CD14-positive monocyte (primary cell): ENCODE measurements at regions not wholly inside any gene's neighbourhood (a gene's known extent, or its start where the extent isn't known, plus 50 kb on each side); places are given as distances from the start of the nearest gene placed in this dataset.
"Not testable (repeated sequence)": the region's sequence is repeated elsewhere in the genome, so short reads cannot be mapped to it uniquely, and the experiment has no call there.

Source experiments
- DNase-seq, 3 donors: peaks; one replicate each; pipeline ENCODE4 v3.0.0-alpha.2; 2011 to 2022
- H2AFZ ChIP-seq: 2 replicates; pipeline ENCODE4 v1.6.0; 2012; ENCODE audit warnings: mild to moderate bottlenecking, low read depth, low read length, inconsistent platforms; ENCODE audit not compliant: insufficient read depth, poor library complexity, severe bottlenecking
- H3K27ac ChIP-seq, 2 donors: 1 replicate in 1 of 2; 2 replicates in 1 of 2; pipeline ENCODE4 v1.5.1; 2012 to 2013; ENCODE audit warnings: low read length in 2 of 2, control low read depth in 1 of 2, inconsistent platforms in 1 of 2, low read depth in 1 of 2, mild to moderate bottlenecking in 1 of 2
- H3K27me3 ChIP-seq, 2 donors: one replicate each; pipeline versions ENCODE4 v1.6.0 to v1.6.1; 2011 to 2013; ENCODE audit warnings: low read length in 2 of 2; ENCODE audit not compliant: control insufficient read depth in 2 of 2, insufficient read depth in 2 of 2
- H3K36me3 ChIP-seq, 2 donors: replicated peaks in 1 of 2; 1 replicate in 1 of 2; 2 replicates in 1 of 2; pipeline versions ENCODE4 v1.5.1 to v1.6.1; 2012 to 2013; ENCODE audit warnings: low read length in 2 of 2, control low read depth in 1 of 2, inconsistent platforms in 1 of 2, mild to moderate bottlenecking in 1 of 2; ENCODE audit not compliant: insufficient read depth in 2 of 2, control insufficient read depth in 1 of 2
- H3K4me1 ChIP-seq, 2 donors: 1 replicate in 1 of 2; 2 replicates in 1 of 2; pipeline versions ENCODE4 v1.5.1 to v1.6.1; 2012 to 2013; ENCODE audit warnings: low read length in 2 of 2, control low read depth in 1 of 2, inconsistent platforms in 1 of 2, mild to moderate bottlenecking in 1 of 2, moderate library complexity in 1 of 2; ENCODE audit not compliant: insufficient read depth in 2 of 2, control insufficient read depth in 1 of 2
- H3K4me2 ChIP-seq: replicated peaks from 2 replicates; pipeline ENCODE3; 2012; ENCODE audit warnings: low read length, moderate library complexity, mild to moderate bottlenecking; ENCODE audit not compliant: poor library complexity, severe bottlenecking; ENCODE audit errors: extremely low read depth
- H3K4me3 ChIP-seq, 3 experiments: fragments of 200-600 bp in 1 of 3; sonication (generic) in 1 of 3; replicated peaks in 1 of 3; 1 replicate in 2 of 3; 2 replicates in 1 of 3; pipeline ENCODE4 v1.5.1; 2011 to 2013; ENCODE audit warnings: low read length in 3 of 3, mild to moderate bottlenecking in 3 of 3, control low read depth in 2 of 3, low read depth in 2 of 3, inconsistent platforms in 1 of 3, moderate library complexity in 1 of 3
- H3K79me2 ChIP-seq: 2 replicates; pipeline ENCODE4 v1.6.0; 2012; ENCODE audit warnings: mild to moderate bottlenecking, control low read depth, inconsistent platforms, low read length, moderate library complexity; ENCODE audit not compliant: insufficient read depth
- H3K9ac ChIP-seq: 2 replicates; pipeline ENCODE4 v1.6.0; 2017; ENCODE audit warnings: low read length, mild to moderate bottlenecking; ENCODE audit not compliant: insufficient read depth, poor library complexity, severe bottlenecking
- H3K9me3 ChIP-seq, 2 donors: replicated peaks in 1 of 2; 1 replicate in 1 of 2; 2 replicates in 1 of 2; pipeline versions ENCODE4 v1.5.1 to v1.6.1; 2012 to 2013; ENCODE audit warnings: low read length in 2 of 2, control low read depth in 1 of 2; ENCODE audit not compliant: control insufficient read depth in 1 of 2, insufficient read depth in 1 of 2
- H4K20me1 ChIP-seq: 2 replicates; pipeline ENCODE4 v1.6.0; 2012; ENCODE audit warnings: mild to moderate bottlenecking, low read length, control low read depth, moderate library complexity; ENCODE audit not compliant: insufficient read depth
- H3K27ac Mint-ChIP-seq, 7 donors: one replicate each; pipeline ENCODE4 v1.8.0; 2020; ENCODE audit warnings: mild to moderate bottlenecking in 7 of 7, mixed read lengths in 7 of 7, moderate library complexity in 6 of 7, inconsistent platforms in 2 of 7
- H3K27me3 Mint-ChIP-seq, 3 donors: one replicate each; pipeline ENCODE4 v1.8.0; 2021 to 2022; ENCODE audit warnings: low read depth in 3 of 3, mild to moderate bottlenecking in 3 of 3, mixed read lengths in 3 of 3, moderate library complexity in 3 of 3, inconsistent platforms in 1 of 3
- H3K36me3 Mint-ChIP-seq, 2 donors: one replicate each; pipeline ENCODE4 v1.8.0; 2020; ENCODE audit warnings: mixed read lengths in 2 of 2, inconsistent platforms in 1 of 2, mild to moderate bottlenecking in 1 of 2
- H3K4me1 Mint-ChIP-seq: one replicate; pipeline ENCODE4 v1.8.0; 2020; ENCODE audit warnings: mild to moderate bottlenecking, mixed read lengths
- H3K4me3 Mint-ChIP-seq, 2 donors: one replicate each; pipeline ENCODE4 v1.8.0; 2020; ENCODE audit warnings: mild to moderate bottlenecking in 2 of 2, mixed read lengths in 2 of 2, moderate library complexity in 1 of 2
- H3K9me3 Mint-ChIP-seq, 7 donors: one replicate each; pipeline ENCODE4 v1.8.0; 2020 to 2022; ENCODE audit warnings: mixed read lengths in 7 of 7, mild to moderate bottlenecking in 6 of 7, moderate library complexity in 6 of 7, inconsistent platforms in 2 of 7
- CTCF ChIP-seq: fragments of 200-600 bp; IDR thresholded peaks from one replicate; pipeline ENCODE4 v1.8.0; 2022; ENCODE audit warnings: antibody characterized with exemption, mild to moderate bottlenecking
- WGBS: methylation state at CpG from one replicate; pipeline ENCODE4 v1.1.5; 2013; ENCODE audit warnings: missing lambda C conversion rate; ENCODE audit not compliant: insufficient coverage; 5-methylcytosine and 5-hydroxymethylcytosine counted together
- intact Hi-C, 2 donors: fragments of 100-400 bp; cut with micrococcal nuclease; formaldehyde crosslinking; loops; one replicate each; pipeline versions ENCODE4 v1.15.0 to v1.15.1; 2023

DNA sequence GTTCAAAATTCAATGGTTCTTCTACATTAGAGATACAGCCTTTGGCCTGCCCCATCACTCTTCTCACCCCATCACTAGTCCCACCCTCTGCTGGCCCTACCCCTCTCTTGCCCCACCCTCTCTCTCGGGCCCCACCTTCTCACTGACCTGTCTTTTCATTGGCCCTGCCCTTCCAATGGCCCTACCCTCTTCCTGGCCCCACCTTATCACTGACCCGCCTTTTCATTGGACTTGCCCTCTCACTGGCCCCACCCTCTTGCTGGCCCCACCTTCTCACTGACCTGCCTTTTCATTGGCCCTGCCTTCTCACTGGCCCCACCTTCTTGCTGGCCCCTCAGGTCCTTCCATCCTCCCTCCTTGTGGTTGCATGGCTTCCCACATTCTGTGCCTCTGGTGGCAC lies 107.2 kb upstream of the PLEKHG1 start:
- TF ChIP-seq CTCF, result no peak
- H3K27me3 ChIP-seq, result no peaks in the 10 kb centered on the region
- Mint-ChIP-seq H3K27me3 (peaks cover 0 to 2% (median 2%) of the 10 kb centered on the region in 3 donors), H3K9me3 (peaks cover 0 to 11% (median 3%) of the 10 kb centered on the region in 7 donors), H3K4me3 (no peak overlapping the region), H3K4me1 (no peaks in the 10 kb centered on the region), H3K36me3 (no peaks in the 10 kb centered on the region), H3K27ac (no peak overlapping the region)
- DNase-seq, result no peak
- peaks cover 0 to 5% of the 10 kb centered on the region in 2 donors for H3K9me3 ChIP-seq
- no peaks in the 10 kb centered on the region for H3K79me2 ChIP-seq
- H4K20me1 ChIP-seq, result no peaks in the 10 kb centered on the region
- H3K9ac ChIP-seq, result no peak overlapping the region
- no peak overlapping the region for H3K4me3 ChIP-seq
- no peaks in the 10 kb centered on the region for H3K4me1 ChIP-seq
- H2AFZ ChIP-seq, result no peak overlapping the region
- H3K27ac ChIP-seq, result no peak overlapping the region
- H3K4me2 ChIP-seq, result no peak overlapping the region
- 82% methylated on average over 2 of the region's 2 CpGs for WGBS
- no peaks in the 10 kb centered on the region for H3K36me3 ChIP-seq
- intact Hi-C loops, result no loop called here

GRCh38 chr6:150492941-150493340 lies 106.7 kb upstream of the PLEKHG1 start:
- intact Hi-C loops, result no loop called here
- Histone ChIP-seq H3K79me2 (no peaks in the 10 kb centered on the region), H3K9me3 (peaks cover 0 to 5% of the 10 kb centered on the region in 2 donors), H3K4me1 (no peaks in the 10 kb centered on the region), H3K27ac (no peak overlapping the region), H3K36me3 (no peaks in the 10 kb centered on the region), H3K4me2 (no peak overlapping the region), H4K20me1 (no peaks in the 10 kb centered on the region), H3K4me3 (no peak overlapping the region), H3K9ac (no peak overlapping the region), H2AFZ (no peak overlapping the region), H3K27me3 (no peaks in the 10 kb centered on the region)
- H3K4me1 Mint-ChIP-seq, result no peaks in the 10 kb centered on the region
- H3K4me3 Mint-ChIP-seq, result no peak overlapping the region
- H3K27me3 Mint-ChIP-seq, result peaks cover 0 to 3% (median 0%) of the 10 kb centered on the region in 3 donors
- 96% methylated on average over 3 of the region's 7 CpGs for WGBS
- TF ChIP-seq CTCF, result no peak
- no peaks in the 10 kb centered on the region for H3K36me3 Mint-ChIP-seq
- no peak for DNase-seq
- H3K27ac Mint-ChIP-seq, result no peak overlapping the region
- peaks cover 0 to 11% (median 3%) of the 10 kb centered on the region in 7 donors for H3K9me3 Mint-ChIP-seq

- not testable (repeated sequence) for H2AFZ ChIP-seq
Observed at GRCh38 chr6:150493552-150493951, 106.1 kb upstream of the PLEKHG1 start.

More at GRCh38 chr6:150493552-150493951, 106.1 kb upstream of the PLEKHG1 start:
- no CpG with 5 or more reads among the region's 2 CpGs for WGBS
- H3K27ac ChIP-seq, H3K4me3 ChIP-seq, DNase-seq, intact Hi-C loops, H3K4me1 ChIP-seq, H3K4me1 Mint-ChIP-seq, H3K4me3 Mint-ChIP-seq, H4K20me1 ChIP-seq, H3K36me3 Mint-ChIP-seq, H3K9ac ChIP-seq, H3K27me3 Mint-ChIP-seq, H3K9me3 ChIP-seq, H3K4me2 ChIP-seq, H3K79me2 ChIP-seq, H3K27ac Mint-ChIP-seq, H3K36me3 ChIP-seq, H3K27me3 ChIP-seq: not testable (repeated sequence)
- peaks cover 0 to 11% (median 3%) of the 10 kb centered on the region in 7 donors for H3K9me3 Mint-ChIP-seq
